GM12872 (cell line): ENCODE measurements at regions not wholly inside any gene's neighbourhood (a gene's known extent, or its start where the extent isn't known, plus 50 kb on each side); places are given as distances from the start of the nearest gene placed in this dataset.

Experiments
- CTCF ChIP-seq: IDR thresholded peaks from 3 replicates; pipeline ENCODE4 v1.5.1; 2011; ENCODE audit warnings: low read depth, mild to moderate bottlenecking, low read length, moderate library complexity; ENCODE audit not compliant: insufficient read depth

GRCh38 chr1:181341026-181341632, 142.2 kb upstream of the CACNA1E start:
- TF ChIP-seq CTCF, result no peak

- TF ChIP-seq CTCF, result no peak
Measured at GRCh38 chr1:181344091-181344490, 139.2 kb upstream of the CACNA1E start.

- TF ChIP-seq CTCF, result no peak
Measured at GRCh38 chr1:181345146-181345545, 138.2 kb upstream of the CACNA1E start.

GRCh38 chr1:181347495-181348390, 135.6 kb upstream of the CACNA1E start:
- TF ChIP-seq CTCF, result no peak

GRCh38 chr1:181349512-181349911, 133.8 kb upstream of the CACNA1E start:
- TF ChIP-seq CTCF, result no peak

GRCh38 chr1:181350131-181350530, 133.2 kb upstream of the CACNA1E start:
- TF ChIP-seq CTCF, result no peak

GRCh38 chr1:181351740-181352139, 131.6 kb upstream of the CACNA1E start:
- TF ChIP-seq CTCF, result no peak
